UCSD-AML1 (cell line): ENCODE measurements at regions not wholly inside any gene's neighbourhood (a gene's known extent, or its start where the extent isn't known, plus 50 kb on each side); places are given as distances from the start of the nearest gene placed in this dataset.
"Not testable (repeated sequence)": the region's sequence is repeated elsewhere in the genome, so short reads cannot be mapped to it uniquely, and the experiment has no call there.

Source experiments
- DNase-seq: peaks from one replicate; lab custom pipeline; 2025; ENCODE audit not compliant: unreplicated experiment; lab: John Stamatoyannopoulos, UW

- not testable (repeated sequence) for DNase-seq
Observed at GRCh38 chr9:42931045-42931444, 747.6 kb downstream of the SPATA31A6 start.

- DNase-seq, result not testable (repeated sequence)
Observed at GRCh38 chr9:42937583-42938235, 754.2 kb downstream of the SPATA31A6 start.

- not testable (repeated sequence) for DNase-seq
Observed at GRCh38 chr9:42947050-42947449, 763.6 kb downstream of the SPATA31A6 start.

- DNase-seq, result peak; percentile 20
Observed at GRCh38 chr9:42951239-42951638, 767.8 kb downstream of the SPATA31A6 start.

- not testable (repeated sequence) for DNase-seq
Observed at GRCh38 chr9:42965155-42965554, 781.7 kb downstream of the SPATA31A6 start.

- peak; percentile 18 for DNase-seq
Observed at GRCh38 chr9:42971872-42972271, 788.4 kb downstream of the SPATA31A6 start.

GRCh38 chr9:42974725-42975124, 791.3 kb downstream of the SPATA31A6 start:
- DNase-seq, result peak; percentile 57

- DNase-seq, result not testable (repeated sequence)
Observed at GRCh38 chr9:42984761-42985160, 801.3 kb downstream of the SPATA31A6 start.
